ENCODE measurements at regions not wholly inside any gene's neighbourhood (a gene's known extent, or its start where the extent isn't known, plus 50 kb on each side); places are given as distances from the start of the nearest gene placed in this dataset.

DNA sequence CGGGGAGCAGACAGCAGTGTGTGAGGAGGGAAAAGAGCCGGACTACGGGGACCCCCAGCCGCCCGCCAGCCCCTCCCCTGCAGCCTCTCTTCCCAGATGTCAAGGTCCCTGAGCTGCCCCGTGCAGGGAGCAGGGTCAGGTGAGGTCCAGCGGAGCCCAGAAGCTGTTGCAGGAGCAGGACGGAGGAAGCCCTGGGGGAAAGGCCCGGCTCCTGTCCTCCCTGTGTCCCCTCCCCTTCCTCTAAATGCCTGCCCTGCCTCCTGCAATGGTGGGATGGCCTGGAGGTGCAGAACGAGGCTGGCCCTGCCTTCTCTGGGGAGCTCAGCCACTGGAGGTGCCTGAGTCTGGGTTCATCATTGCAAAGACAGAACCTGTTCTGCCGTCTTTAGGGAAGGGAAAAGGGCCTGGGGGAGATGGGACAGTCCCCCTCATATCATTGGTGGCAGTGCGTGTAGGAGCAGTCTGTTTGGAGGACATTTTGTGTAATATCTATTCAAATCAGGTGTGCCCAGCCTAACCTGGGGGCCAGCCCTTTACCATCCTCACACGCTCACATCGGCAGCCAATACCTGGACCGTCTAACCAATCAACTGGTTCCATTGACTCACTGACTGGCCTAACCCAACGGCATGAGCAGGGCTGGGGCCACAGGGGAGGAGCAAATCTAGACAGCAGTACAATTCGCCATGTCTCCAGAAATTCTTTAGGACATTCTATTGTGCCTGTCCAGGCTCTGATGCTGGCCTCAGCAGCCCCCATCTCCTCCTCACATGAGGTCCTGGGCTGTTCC is 364.1 kb upstream of the SFSWAP start:
- Histone ChIP-seq H3K27ac (ENCODE audit: insufficient read depth, low read length) (no peak overlapping the region), H2AK5ac (ENCODE audit: low read depth, low read length) (no peak overlapping the region), H4K20me1 (ENCODE audit: insufficient read depth, low read length) (no peaks in the 10 kb centered on the region), H4K5ac (ENCODE audit: low read depth, low read length) (no peak overlapping the region), H3K27me3 (ENCODE audit: control insufficient read depth, insufficient read depth, low read length) (no peaks in the 10 kb centered on the region), H2AFZ (replicated peaks; ENCODE audit: low read length, poor library complexity) (no peak overlapping the region), H2BK20ac (ENCODE audit: low read depth, low read length) (no peak overlapping the region), H4K91ac (ENCODE audit: insufficient read depth, low read depth, low read length) (no peak overlapping the region), H3K36me3 (ENCODE audit: control insufficient read depth, insufficient read depth, low read length) (no peaks in the 10 kb centered on the region), H3K4me1 (ENCODE audit: control insufficient read depth, insufficient read depth, low read length) (no peaks in the 10 kb centered on the region), H3K18ac (ENCODE audit: low read depth, low read length) (no peak overlapping the region), H3K56ac (ENCODE audit: extremely low read depth, insufficient read depth, low read length) (no peak overlapping the region), H3K23ac (ENCODE audit: low read depth, low read length) (no peak overlapping the region), H2BK120ac (ENCODE audit: low read depth, low read length) (no peak overlapping the region), H3K9me3 (ENCODE audit: control insufficient read depth, insufficient read depth, low read length) (peaks cover 33% of the 10 kb centered on the region; the same call in 1 of the 2 replicates), H3K9me1 (ENCODE audit: insufficient read depth, low read length) (no peaks in the 10 kb centered on the region), H3K4me2 (ENCODE audit: low read depth, low read length) (no peak overlapping the region), H3K9ac (ENCODE audit: low read depth, low read length) (no peak overlapping the region), H2BK5ac (ENCODE audit: low read depth, low read length, poor library complexity, severe bottlenecking) (no peak overlapping the region), H3K79me1 (ENCODE audit: low read depth in 1 of 2, low read length in 2 of 2) (no peaks in the 10 kb centered on the region), H3K14ac (replicated peaks; ENCODE audit: low read depth, low read length) (no peak overlapping the region), H2AK9ac (replicated peaks; ENCODE audit: low read depth, low read length, poor library complexity) (no peak overlapping the region), H2BK15ac (ENCODE audit: low read depth, low read length) (no peak overlapping the region), H3K4me3 (ENCODE audit: insufficient read depth, low read depth, low read length) (no peak overlapping the region), H3K4ac (ENCODE audit: low read depth, low read length) (no peak overlapping the region), H4K8ac (ENCODE audit: low read depth in 2 of 2, low read length in 2 of 2) (no peak overlapping the region)
- ChIA-PET POLR2A (ENCODE audit: unreplicated experiment) (no interaction called here), CTCF (no interaction called here)
- dilution Hi-C loops (cut with HindIII; ENCODE audit: low sequenced_read_pairs, unreplicated experiment) (no loop called here), intact Hi-C loops (cut with micrococcal nuclease) (no loop called here), in situ Hi-C loops (cut with MboI; ENCODE audit: low sequenced_read_pairs) (no loop called here)
- TF ChIP-seq RFX5 (IDR thresholded peaks at IDR 0.05; ENCODE audit: low read depth, low read length), result no peak
- TF ChIP-seq, protein P1, sequence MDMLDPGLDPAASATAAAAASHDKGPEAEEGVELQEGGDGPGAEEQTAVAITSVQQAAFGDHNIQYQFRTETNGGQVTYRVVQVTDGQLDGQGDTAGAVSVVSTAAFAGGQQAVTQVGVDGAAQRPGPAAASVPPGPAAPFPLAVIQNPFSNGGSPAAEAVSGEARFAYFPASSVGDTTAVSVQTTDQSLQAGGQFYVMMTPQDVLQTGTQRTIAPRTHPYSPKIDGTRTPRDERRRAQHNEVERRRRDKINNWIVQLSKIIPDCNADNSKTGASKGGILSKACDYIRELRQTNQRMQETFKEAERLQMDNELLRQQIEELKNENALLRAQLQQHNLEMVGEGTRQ (IDR thresholded peaks at IDR 0.05; ENCODE audit: low read depth, low read length), result no peak
- BruUV-seq (replicated peaks), result no TSS peak
- 74% methylated on average over 3 of the region's 17 CpGs; no CpG with 5 or more reads in 1 of the 2 experiments for WGBS, 2 experiments (ENCODE audit: extremely low coverage in 2 of 2, insufficient read length in 1 of 2)
- no peak for DNase-seq
- no peak for ATAC-seq (ENCODE audit: low read depth)

All from IMR-90 (cell line).